OCI-LY3 (cell line): ENCODE measurements at regions not wholly inside any gene's neighbourhood (a gene's known extent, or its start where the extent isn't known, plus 50 kb on each side); places are given as distances from the start of the nearest gene placed in this dataset.
A peak's percentile ranks its signal among the peaks of the same experiment; 100 is the strongest.
"Not testable (repeated sequence)": the region's sequence is repeated elsewhere in the genome, so short reads cannot be mapped to it uniquely, and the experiment has no call there.

Source experiments
- H2AFZ ChIP-seq: fragments of 200-600, 300-600 bp; shearing (Covaris generic); 2 replicates; pipeline ENCODE4 v1.6.0; 2014; ENCODE audit warnings: antibody characterized with exemption, low read depth, low read length
- H3K27ac ChIP-seq: fragments of 200-600, 300-600 bp; sonication (generic); 2 replicates; pipeline ENCODE4 v1.5.1; 2014; ENCODE audit warnings: mild to moderate bottlenecking, low read length, moderate library complexity, mixed read lengths
- H3K27me3 ChIP-seq: fragments of 200-600, 300-600 bp; sonication (generic); 2 replicates; pipeline ENCODE4 v1.6.1; 2014; ENCODE audit warnings: low read depth, low read length, mixed read lengths
- H3K36me3 ChIP-seq: fragments of 200-600, 300-600 bp; sonication (generic); replicated peaks from 2 replicates; pipeline ENCODE3; 2014; ENCODE audit warnings: low read depth, low read length, mixed read lengths
- H3K4me1 ChIP-seq: fragments of 300-600, 200-600 bp; sonication (generic); 2 replicates; pipeline ENCODE4 v1.6.1; 2014; ENCODE audit warnings: low read length, mixed read lengths
- H3K4me2 ChIP-seq: fragments of 200-600, 300-600 bp; sonication (generic); 2 replicates; pipeline ENCODE4 v1.6.1; 2014; ENCODE audit warnings: low read length, mixed read lengths
- H3K4me3 ChIP-seq: fragments of 300-600, 200-600 bp; sonication (generic); 2 replicates; pipeline ENCODE4 v1.5.1; 2014; ENCODE audit warnings: antibody characterized with exemption, mild to moderate bottlenecking, low read length, moderate library complexity
- H3K79me2 ChIP-seq: fragments of 300-600, 200-600 bp; shearing (Covaris generic); 2 replicates; pipeline ENCODE4 v1.6.1; 2014; ENCODE audit warnings: mild to moderate bottlenecking, low read length, mixed read lengths
- H3K9ac ChIP-seq: fragments of 300-600, 200-600 bp; shearing (Covaris generic); 2 replicates; pipeline ENCODE4 v1.6.0; 2014; ENCODE audit warnings: mild to moderate bottlenecking, low read length, moderate library complexity
- H3K9me3 ChIP-seq: fragments of 200-600, 300-600 bp; shearing (Covaris generic); 2 replicates; pipeline ENCODE4 v1.6.1; 2014; ENCODE audit warnings: low read length, mixed read lengths; ENCODE audit not compliant: insufficient read depth
- H4K20me1 ChIP-seq: fragments of 200-600, 300-600 bp; sonication (generic); 2 replicates; pipeline ENCODE4 v1.6.1; 2016; ENCODE audit warnings: low read length, mixed read lengths; ENCODE audit not compliant: insufficient read depth
- CTCF ChIP-seq: fragments of 200-600, 300-600 bp; sonication (generic); IDR thresholded peaks from 2 replicates; pipeline ENCODE4 v1.5.1; 2014; ENCODE audit warnings: antibody characterized with exemption, low read length, low read depth
- EZH2phosphoT487 ChIP-seq: fragments of 200-600 bp; shearing (Covaris generic); IDR thresholded peaks from 2 replicates; pipeline ENCODE4 v1.6.1; 2018; ENCODE audit warnings: antibody characterized with exemption, mixed run types, low read depth

GRCh38 chr7:86437951-86438450 is 205.7 kb upstream of the GRM3 start:
- H4K20me1 ChIP-seq, result no peaks in the 10 kb centered on the region
- H3K36me3 ChIP-seq, result no peaks in the 10 kb centered on the region
- no peak overlapping the region for H3K4me2 ChIP-seq
- H3K9me3 ChIP-seq, result no peaks in the 10 kb centered on the region
- no peak for TF ChIP-seq EZH2phosphoT487
- TF ChIP-seq CTCF, result no peak
- H3K4me3 ChIP-seq, result no peak overlapping the region
- H3K4me1 ChIP-seq, result no peaks in the 10 kb centered on the region
- no peak overlapping the region for H3K27ac ChIP-seq
- no peak overlapping the region for H3K9ac ChIP-seq
- H3K27me3 ChIP-seq, result no peaks in the 10 kb centered on the region
- no peak overlapping the region for H2AFZ ChIP-seq
- H3K79me2 ChIP-seq, result no peaks in the 10 kb centered on the region

DNA sequence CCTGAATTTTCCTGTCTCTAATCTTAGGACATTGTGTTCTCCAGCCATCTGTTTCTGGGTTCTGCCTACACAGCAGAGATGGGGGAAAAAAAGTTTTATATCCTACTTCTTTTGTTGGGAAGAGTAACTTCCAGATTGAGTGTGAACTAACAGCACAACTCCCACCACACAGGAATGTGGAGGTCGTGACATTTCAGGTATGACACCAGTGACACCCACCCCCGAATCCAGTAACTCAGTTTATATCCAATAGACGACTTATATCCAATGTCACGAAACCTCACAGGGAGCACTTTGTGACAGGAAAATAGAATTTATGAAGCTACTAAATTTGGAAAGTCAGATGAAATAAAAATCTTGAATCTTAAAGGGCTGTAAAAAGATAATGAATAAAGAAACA is 211.9 kb upstream of the GRM3 start:
- no peaks in the 10 kb centered on the region for H3K4me1 ChIP-seq

DNA sequence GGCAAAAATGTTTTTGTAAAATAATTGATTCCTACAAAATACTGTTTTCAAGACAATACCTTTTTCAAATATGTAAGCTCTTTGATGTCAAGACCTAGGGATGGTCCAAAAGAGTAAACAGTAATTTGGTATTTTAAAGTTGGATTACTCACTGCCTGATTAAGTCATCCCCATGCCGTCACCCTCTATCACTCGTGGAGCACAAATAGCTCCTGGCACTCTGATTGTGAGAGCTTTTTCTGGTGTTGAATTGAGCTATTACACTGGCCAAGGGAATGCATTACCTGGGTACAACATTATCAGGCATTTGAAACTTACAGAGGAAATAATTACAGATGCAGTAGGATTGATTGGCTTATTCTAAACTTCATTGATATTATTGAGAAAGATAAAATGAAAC is 231.9 kb upstream of the GRM3 start:
- Histone ChIP-seq H3K4me3 (no peak overlapping the region), H4K20me1 (no peaks in the 10 kb centered on the region), H3K9me3 (no peaks in the 10 kb centered on the region), H3K36me3 (no peaks in the 10 kb centered on the region), H3K4me2 (0 out of 2 replicates have a peak overlapping the region, but pooled peaks have one; percentile 38), H3K4me1 (peaks cover 12% of the 10 kb centered on the region), H3K79me2 (no peaks in the 10 kb centered on the region), H3K9ac (no peak overlapping the region), H3K27ac (no peak overlapping the region), H3K27me3 (no peaks in the 10 kb centered on the region), H2AFZ (no peak overlapping the region)
- TF ChIP-seq EZH2phosphoT487 (no peak), CTCF (no peak)

More for the DNA sequence above, 211.9 kb upstream of the GRM3 start:
- no peak for TF ChIP-seq CTCF
- TF ChIP-seq EZH2phosphoT487, result no peak
- no peaks in the 10 kb centered on the region for H3K27me3 ChIP-seq
- no peak overlapping the region for H3K4me2 ChIP-seq
- H3K9ac ChIP-seq, result no peak overlapping the region
- H2AFZ ChIP-seq, result no peak overlapping the region
- no peaks in the 10 kb centered on the region for H3K36me3 ChIP-seq
- H3K9me3 ChIP-seq, result no peaks in the 10 kb centered on the region
- no peaks in the 10 kb centered on the region for H4K20me1 ChIP-seq
- H3K4me3 ChIP-seq, result no peak overlapping the region
- H3K79me2 ChIP-seq, result no peaks in the 10 kb centered on the region
- no peak overlapping the region for H3K27ac ChIP-seq

DNA sequence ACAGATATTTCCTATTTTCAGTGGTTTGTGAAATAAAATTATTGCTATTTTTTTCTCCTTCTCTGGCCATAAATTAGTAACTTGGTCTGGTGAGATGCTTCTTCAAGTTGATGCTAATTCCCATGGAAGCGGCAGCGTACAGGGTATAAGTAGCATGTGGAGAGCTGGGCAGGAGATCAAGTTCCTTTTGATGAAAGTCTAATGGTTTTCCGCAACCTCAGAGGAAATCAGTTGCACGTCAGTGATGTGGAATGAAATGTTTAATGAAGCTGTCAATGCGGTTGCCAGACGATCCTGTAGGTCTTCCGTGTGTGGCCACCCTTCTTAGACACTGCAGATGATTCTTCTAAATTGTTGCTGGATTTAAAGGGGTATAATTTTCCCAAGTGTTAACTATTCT is 236.4 kb upstream of the GRM3 start:
- Histone ChIP-seq H3K27me3 (no peaks in the 10 kb centered on the region), H3K36me3 (no peaks in the 10 kb centered on the region), H3K27ac (no peak overlapping the region), H3K79me2 (no peaks in the 10 kb centered on the region), H2AFZ (no peak overlapping the region), H3K4me3 (no peak overlapping the region), H3K9ac (no peak overlapping the region), H3K9me3 (no peaks in the 10 kb centered on the region), H3K4me1 (peaks cover 6% of the 10 kb centered on the region), H3K4me2 (no peak overlapping the region), H4K20me1 (no peaks in the 10 kb centered on the region)
- TF ChIP-seq EZH2phosphoT487, result no peak

DNA sequence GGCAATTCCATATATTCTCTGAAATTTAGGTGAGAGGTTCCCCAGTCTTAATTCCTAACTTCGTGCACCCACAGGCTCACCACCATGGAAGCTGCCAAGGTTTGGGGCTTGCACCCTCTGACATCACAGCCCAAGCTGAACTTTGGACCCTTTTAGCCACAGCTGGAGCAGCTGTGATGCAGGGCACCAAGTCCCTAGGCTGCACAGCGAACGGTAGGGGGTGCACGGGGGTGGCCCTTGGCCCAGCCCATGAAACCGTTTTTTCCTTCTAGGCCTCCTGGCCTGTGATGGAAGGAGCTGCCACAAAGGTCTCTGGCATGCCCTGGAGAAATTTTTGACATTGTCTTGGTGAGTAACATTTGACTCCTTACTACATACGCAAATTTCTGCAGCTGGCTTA is 251.9 kb upstream of the GRM3 start:
- no peaks in the 10 kb centered on the region for H3K36me3 ChIP-seq
- no peaks in the 10 kb centered on the region for H3K27me3 ChIP-seq
- H4K20me1 ChIP-seq, result no peaks in the 10 kb centered on the region
- H3K4me1 ChIP-seq, result no peaks in the 10 kb centered on the region
- no peak overlapping the region for H3K9ac ChIP-seq
- TF ChIP-seq EZH2phosphoT487 (no peak), CTCF (no peak)
- H3K79me2 ChIP-seq, result no peaks in the 10 kb centered on the region
- no peak overlapping the region for H3K27ac ChIP-seq
- H3K4me3 ChIP-seq, result no peak overlapping the region
- H2AFZ ChIP-seq, result no peak overlapping the region
- no peaks in the 10 kb centered on the region for H3K9me3 ChIP-seq
- H3K4me2 ChIP-seq, result no peak overlapping the region

DNA sequence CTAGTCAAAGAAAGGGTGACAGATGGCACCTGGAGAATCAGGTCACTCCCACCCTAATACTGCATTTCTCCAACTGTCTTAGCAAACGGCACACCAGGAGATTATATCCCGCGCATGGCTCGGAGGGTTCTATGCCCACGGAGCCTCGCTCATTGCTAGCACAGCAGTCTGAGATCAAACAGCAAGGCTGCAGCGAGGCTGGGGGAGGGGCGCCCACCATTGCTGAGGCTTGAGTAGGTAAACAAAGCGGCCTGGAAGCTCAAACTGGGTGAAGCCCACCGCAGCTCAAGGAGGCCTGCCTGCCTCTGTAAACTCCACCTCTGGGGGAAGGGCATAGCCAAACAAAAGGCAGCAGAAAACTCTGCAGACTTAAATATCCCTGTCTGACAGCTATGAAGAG is 268.1 kb upstream of the GRM3 start:
- H3K4me3 ChIP-seq, H4K20me1 ChIP-seq, H3K27ac ChIP-seq, H3K36me3 ChIP-seq, H2AFZ ChIP-seq, H3K4me2 ChIP-seq, H3K79me2 ChIP-seq, H3K4me1 ChIP-seq, H3K27me3 ChIP-seq, H3K9me3 ChIP-seq, H3K9ac ChIP-seq: not testable (repeated sequence)
